GM23338 (cell line): ENCODE measurements at regions not wholly inside any gene's neighbourhood (a gene's known extent, or its start where the extent isn't known, plus 50 kb on each side); places are given as distances from the start of the nearest gene placed in this dataset.

Experiments used
- ATAC-seq: fragments of 200-7000 bp; cut with Tn5 transposase; 3 replicates; pipeline ENCODE4 v1.9.1; 2020
- DNase-seq: peaks from one replicate; pipeline ENCODE4 v3.0.0-alpha.2; 2015; ENCODE audit warnings: low spot score
- H2AFZ ChIP-seq: fragments of 200-600 bp; sonication (generic); 2 replicates; pipeline ENCODE4 v1.8.0; 2016; ENCODE audit warnings: antibody characterized with exemption, mild to moderate bottlenecking, moderate library complexity
- H3F3A ChIP-seq: fragments of 200-600 bp; sonication (generic); replicated peaks from 2 replicates; pipeline ENCODE4 v1.8.0; 2017; ENCODE audit warnings: antibody characterized with exemption, mixed run types, low read depth
- H3K27ac ChIP-seq: fragments of 200-600 bp; sonication (generic); 2 replicates; pipeline ENCODE4 v1.6.1; 2016; ENCODE audit warnings: low read depth
- H3K27me3 ChIP-seq: fragments of 200-600 bp; sonication (generic); 2 replicates; pipeline ENCODE4 v1.8.0; 2016; ENCODE audit warnings: mild to moderate bottlenecking, mixed run types, moderate library complexity; ENCODE audit not compliant: insufficient read depth
- H3K36me3 ChIP-seq: fragments of 200-600 bp; sonication (generic); 2 replicates; pipeline ENCODE4 v1.8.0; 2016; ENCODE audit warnings: mild to moderate bottlenecking; ENCODE audit not compliant: insufficient read depth
- H3K4me1 ChIP-seq: fragments of 200-600 bp; sonication (generic); 2 replicates; pipeline ENCODE4 v1.8.0; 2016; ENCODE audit warnings: mild to moderate bottlenecking, moderate library complexity; ENCODE audit not compliant: insufficient read depth
- H3K4me2 ChIP-seq: fragments of 200-600 bp; sonication (generic); 2 replicates; pipeline ENCODE4 v1.7.1; 2017; ENCODE audit warnings: mixed run types
- H3K4me3 ChIP-seq: fragments of 200-600 bp; sonication (generic); 2 replicates; pipeline ENCODE4 v1.6.1; 2016; ENCODE audit warnings: mixed run types
- H3K79me2 ChIP-seq: fragments of 200-600 bp; sonication (generic); replicated peaks from 2 replicates; pipeline ENCODE4 v1.8.0; 2017; ENCODE audit warnings: mild to moderate bottlenecking; ENCODE audit not compliant: insufficient read depth
- H3K9me2 ChIP-seq: fragments of 200-600 bp; sonication (generic); 2 replicates; pipeline ENCODE4 v1.8.0; 2017; ENCODE audit not compliant: insufficient read depth
- H4K20me1 ChIP-seq: fragments of 200-600 bp; sonication (generic); replicated peaks from 2 replicates; pipeline ENCODE4 v1.8.0; 2017; ENCODE audit warnings: mild to moderate bottlenecking; ENCODE audit not compliant: insufficient read depth
- H3K27ac Mint-ChIP-seq: 2 replicates; pipeline ENCODE4 v1.8.0; 2020; ENCODE audit warnings: inconsistent platforms, mild to moderate bottlenecking, moderate library complexity, mixed read lengths
- H3K27me3 Mint-ChIP-seq: 3 replicates; pipeline ENCODE4 v1.8.0; 2022; ENCODE audit warnings: low read depth, mild to moderate bottlenecking, moderate library complexity, mixed read lengths, inconsistent platforms; ENCODE audit not compliant: insufficient read depth, poor library complexity
- H3K36me3 Mint-ChIP-seq: 3 replicates; pipeline ENCODE4 v1.8.0; 2021; ENCODE audit warnings: low read depth, mild to moderate bottlenecking, inconsistent platforms, moderate library complexity, mixed read lengths
- H3K4me1 Mint-ChIP-seq: 3 replicates; pipeline ENCODE4 v1.8.0; 2020; ENCODE audit warnings: mild to moderate bottlenecking, inconsistent platforms, mixed read lengths
- H3K4me3 Mint-ChIP-seq: 3 replicates; pipeline ENCODE4 v1.8.0; 2021; ENCODE audit warnings: moderate library complexity, mild to moderate bottlenecking, inconsistent platforms, mixed read lengths
- H3K9me3 Mint-ChIP-seq: 3 replicates; pipeline ENCODE4 v1.8.0; 2020; ENCODE audit warnings: moderate library complexity, mild to moderate bottlenecking, inconsistent platforms, mixed read lengths
- EZH2 ChIP-seq: fragments of 200-600 bp; sonication (generic); IDR thresholded peaks from one replicate; pipeline ENCODE4 v1.8.0; 2017; ENCODE audit warnings: antibody characterized with exemption, mild to moderate bottlenecking, low read depth; ENCODE audit not compliant: unreplicated experiment
- EZH2phosphoT487 ChIP-seq: fragments of 200-600 bp; sonication (generic); IDR thresholded peaks from one replicate; pipeline ENCODE4 v1.8.1; 2018; ENCODE audit warnings: antibody characterized with exemption; ENCODE audit not compliant: unreplicated experiment
- NANOG ChIP-seq: IDR thresholded peaks from 2 replicates; pipeline ENCODE4 v1.6.1; 2016; ENCODE audit warnings: antibody characterized with exemption, borderline replicate concordance
- ZNF331 ChIP-seq: fragments of 250-450 bp; sonication (Bioruptor Pico); IDR thresholded peaks from 2 replicates; pipeline ENCODE4 v1.5.0; 2020; ENCODE audit warnings: low read depth, mild to moderate bottlenecking, moderate library complexity
- ZNF462 ChIP-seq: fragments of 250-450 bp; sonication (Bioruptor Pico); IDR thresholded peaks from 2 replicates; pipeline ENCODE4 v1.5.0; 2020; ENCODE audit warnings: mild to moderate bottlenecking, moderate library complexity
- TF ChIP-seq, protein P1 (sequence below): IDR thresholded peaks from 2 replicates; pipeline ENCODE4 v1.6.1; 2016; ENCODE audit warnings: antibody characterized with exemption

DNA sequence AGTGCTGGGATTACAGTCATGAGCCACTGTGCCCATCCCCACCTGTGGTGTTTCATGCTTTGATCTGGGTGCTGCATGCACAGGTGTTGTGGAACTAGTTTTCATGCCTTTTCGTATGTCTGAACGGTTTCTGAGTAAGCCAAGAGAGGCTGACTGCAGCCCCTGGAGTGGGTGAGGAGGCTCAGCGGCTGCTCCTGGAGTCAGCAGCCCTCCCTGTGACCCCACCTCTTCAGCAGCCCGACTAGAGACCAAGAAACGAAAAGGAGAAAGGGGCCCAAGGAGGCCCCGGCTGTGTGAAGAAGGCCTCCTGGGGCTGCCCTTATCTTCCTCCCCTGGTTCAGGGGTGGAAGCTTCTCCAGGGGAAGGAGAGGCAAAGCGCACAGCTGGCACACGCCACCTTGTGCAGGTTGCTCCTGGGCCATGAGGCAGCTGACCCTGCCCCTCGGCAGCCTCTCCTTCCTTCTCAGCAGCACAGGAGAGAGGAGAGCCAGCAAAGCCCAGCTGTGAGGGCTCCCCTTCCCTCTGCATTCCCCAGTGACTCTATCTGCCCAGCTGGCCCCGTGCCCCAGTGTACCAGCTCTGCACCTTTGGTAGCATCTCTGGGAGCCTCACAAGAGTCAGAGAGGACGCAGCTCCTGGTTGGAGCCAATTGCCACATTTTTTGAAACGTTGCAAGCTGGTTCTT, 182.5 kb upstream of the HS6ST1 start:
- Histone ChIP-seq H3K36me3 (no peaks in the 10 kb centered on the region), H3K9me2 (no peaks in the 10 kb centered on the region), H4K20me1 (no peaks in the 10 kb centered on the region), H3K27me3 (no peaks in the 10 kb centered on the region), H3K4me2 (no peak overlapping the region), H3F3A (no peaks in the 10 kb centered on the region), H3K79me2 (no peaks in the 10 kb centered on the region), H2AFZ (no peak overlapping the region), H3K4me1 (no peaks in the 10 kb centered on the region), H3K4me3 (no peak overlapping the region), H3K27ac (no peak overlapping the region)
- no peak for DNase-seq
- Mint-ChIP-seq H3K4me1 (peaks cover 5% of the 10 kb centered on the region; the same call in 2 of the 3 replicates), H3K36me3 (no peaks in the 10 kb centered on the region; the same call in 2 of the 3 replicates), H3K27ac (no peak overlapping the region), H3K27me3 (no peaks in the 10 kb centered on the region), H3K4me3 (no peak overlapping the region), H3K9me3 (no peaks in the 10 kb centered on the region; the same call in 2 of the 3 replicates)
- TF ChIP-seq, protein P1, sequence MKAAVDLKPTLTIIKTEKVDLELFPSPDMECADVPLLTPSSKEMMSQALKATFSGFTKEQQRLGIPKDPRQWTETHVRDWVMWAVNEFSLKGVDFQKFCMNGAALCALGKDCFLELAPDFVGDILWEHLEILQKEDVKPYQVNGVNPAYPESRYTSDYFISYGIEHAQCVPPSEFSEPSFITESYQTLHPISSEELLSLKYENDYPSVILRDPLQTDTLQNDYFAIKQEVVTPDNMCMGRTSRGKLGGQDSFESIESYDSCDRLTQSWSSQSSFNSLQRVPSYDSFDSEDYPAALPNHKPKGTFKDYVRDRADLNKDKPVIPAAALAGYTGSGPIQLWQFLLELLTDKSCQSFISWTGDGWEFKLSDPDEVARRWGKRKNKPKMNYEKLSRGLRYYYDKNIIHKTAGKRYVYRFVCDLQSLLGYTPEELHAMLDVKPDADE = no peak
- no peak for TF ChIP-seq EZH2phosphoT487
- no peak for TF ChIP-seq NANOG
- no peak for TF ChIP-seq ZNF462 (CRISPR knock-in tag)
- no peak for TF ChIP-seq EZH2
- no peak for TF ChIP-seq ZNF331
- ATAC-seq = no peak
